ENCODE measurements at regions not wholly inside any gene's neighbourhood (a gene's known extent, or its start where the extent isn't known, plus 50 kb on each side); places are given as distances from the start of the nearest gene placed in this dataset.

- DNase-seq: no peak
These were observed 329.3 kb upstream of the NOCT start for GRCh38 chr4:138686106-138686835.

DNA sequence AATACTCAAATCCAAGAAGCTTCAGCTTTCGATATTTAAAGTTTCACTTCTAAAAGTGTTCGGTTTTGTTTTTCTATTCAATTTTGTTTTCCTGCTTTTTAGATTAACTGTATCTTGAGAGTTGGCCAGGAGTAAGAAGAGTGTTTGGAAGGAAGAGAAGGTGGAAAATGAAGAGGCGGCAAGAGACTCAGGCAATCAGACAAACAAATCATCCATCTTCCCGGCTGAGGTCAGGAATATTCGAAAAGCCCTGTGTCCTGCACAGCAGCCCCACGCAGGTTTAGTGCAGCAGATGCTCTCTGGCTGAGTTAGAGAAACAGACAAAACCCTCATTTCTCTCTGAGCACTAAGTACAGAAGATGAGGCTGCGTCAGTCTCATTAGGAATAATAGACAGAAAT lies 330.3 kb upstream of the NOCT start:
- no peak for DNase-seq

DNA sequence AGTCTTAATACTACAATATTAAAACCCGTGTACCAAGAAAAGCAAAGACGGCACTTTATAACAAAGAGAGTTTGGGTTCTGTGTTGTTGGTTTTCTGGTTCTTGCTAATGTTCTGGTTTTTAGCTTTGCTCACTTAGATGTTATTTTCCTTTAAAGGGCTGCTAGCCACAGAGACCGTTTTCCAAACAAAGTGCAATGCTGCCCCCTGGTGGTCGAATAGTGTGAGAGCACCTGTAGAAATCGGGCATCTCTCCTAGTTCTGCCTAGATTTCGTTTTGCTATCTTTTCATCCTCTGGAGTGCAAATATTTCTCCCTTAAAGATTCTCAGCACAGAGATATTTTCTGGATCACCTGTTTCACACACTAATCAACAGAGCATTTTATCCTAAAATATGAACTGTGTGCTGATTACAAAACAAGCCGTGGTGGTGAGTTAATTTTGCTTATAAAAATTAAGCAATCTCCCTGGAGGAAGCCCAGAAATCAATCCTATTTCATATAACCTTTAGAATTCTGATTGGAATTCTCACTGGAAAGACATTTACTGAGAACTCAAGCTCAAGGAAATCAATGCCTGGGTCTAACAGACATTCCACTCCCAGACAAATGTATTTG lies 334.5 kb upstream of the NOCT start:
- peak; percentile 61 for DNase-seq

DNA sequence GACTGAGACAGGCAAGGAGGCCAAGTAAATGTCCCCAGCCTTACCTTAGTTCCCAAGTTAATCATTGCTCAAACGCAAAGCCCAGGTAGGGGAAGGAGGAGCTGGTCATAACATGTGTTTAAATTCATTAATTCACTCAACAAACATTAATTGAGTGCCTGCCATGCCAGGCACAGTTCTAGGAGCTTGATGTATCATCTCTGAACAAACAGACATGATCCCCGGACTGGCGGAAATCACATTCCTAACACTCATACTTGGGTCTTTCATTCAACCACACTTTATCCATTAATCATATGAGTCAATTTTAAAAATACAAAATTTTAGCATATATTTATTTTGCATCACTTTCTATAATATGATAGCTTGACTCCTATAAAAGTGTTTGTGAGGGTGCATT lies 335.3 kb upstream of the NOCT start:
- DNase-seq: no peak

DNA sequence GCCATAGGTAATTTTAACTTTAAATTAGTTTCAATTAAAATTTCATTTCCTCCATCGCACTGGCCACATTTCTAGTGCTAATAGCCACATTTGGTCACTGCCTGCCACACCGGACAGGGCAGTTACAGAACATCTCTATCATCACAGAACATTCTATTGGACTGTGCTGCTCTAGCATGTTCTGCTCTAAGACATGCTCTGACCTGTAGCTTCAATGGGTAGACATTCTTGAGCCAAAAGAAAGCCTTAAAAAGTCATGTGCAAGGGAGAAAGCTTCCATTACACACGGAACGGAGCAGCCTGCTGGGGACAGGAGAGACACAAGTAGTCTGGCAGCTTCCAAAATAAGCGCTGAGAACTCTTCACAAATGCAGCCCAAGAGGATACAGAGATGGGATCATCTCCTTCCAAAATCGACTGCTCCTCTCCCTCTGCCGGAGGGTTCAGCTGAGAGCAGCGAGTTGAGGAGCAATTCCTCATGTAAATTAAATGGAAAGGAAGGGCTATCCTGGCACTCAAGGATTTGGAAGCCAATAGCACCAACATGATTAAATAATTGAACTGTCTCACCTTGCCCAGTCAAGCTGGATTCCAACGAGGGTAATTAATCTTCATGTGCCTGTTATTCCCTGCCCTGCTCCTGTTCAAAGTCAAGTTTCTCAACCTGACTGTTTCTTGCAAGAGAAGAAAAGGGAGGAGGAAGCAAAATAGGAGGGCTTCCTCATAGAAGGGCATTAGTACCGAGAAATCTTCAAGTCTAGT lies 336.4 kb upstream of the NOCT start:
- DNase-seq: no peak

DNA sequence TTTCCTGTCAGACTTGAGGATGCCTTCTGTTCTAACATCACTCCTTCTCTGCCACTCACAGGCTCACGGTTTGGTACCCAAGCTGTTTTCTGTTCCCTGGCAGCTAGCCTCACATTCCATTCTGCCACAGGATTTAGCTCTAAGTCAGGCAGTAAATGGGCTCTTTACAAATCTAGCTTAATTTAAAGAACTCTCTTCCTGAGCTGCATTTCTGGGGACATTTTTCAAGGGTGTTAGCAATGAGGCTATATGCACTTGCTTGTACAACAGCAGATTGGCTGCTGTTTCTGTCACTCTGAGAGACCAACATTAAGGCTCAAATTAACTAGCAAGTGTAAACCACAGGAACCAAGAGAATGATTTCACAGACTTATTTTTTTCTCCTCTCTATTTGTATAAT lies 337.8 kb upstream of the NOCT start:
- no peak for DNase-seq

DNA sequence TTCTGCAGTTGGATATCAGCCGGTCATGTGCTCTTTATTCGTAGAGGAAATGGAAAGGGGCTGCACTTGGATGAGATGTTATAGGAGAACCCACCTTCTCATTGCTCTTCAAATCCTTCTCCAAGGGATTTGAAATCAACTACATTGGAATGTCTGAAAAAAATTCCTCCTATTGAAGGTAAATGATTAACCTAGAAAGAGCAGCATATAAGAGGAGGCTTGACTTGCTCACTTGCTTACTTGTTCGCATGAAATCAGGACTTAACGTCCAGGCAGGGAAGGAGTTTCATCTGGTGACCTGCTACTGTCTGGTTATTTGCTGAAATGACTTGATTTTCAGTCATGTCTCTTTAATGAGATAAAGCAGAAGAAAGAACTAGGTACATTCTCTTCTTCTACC lies 338.4 kb upstream of the NOCT start:
- no peak for DNase-seq

DNA sequence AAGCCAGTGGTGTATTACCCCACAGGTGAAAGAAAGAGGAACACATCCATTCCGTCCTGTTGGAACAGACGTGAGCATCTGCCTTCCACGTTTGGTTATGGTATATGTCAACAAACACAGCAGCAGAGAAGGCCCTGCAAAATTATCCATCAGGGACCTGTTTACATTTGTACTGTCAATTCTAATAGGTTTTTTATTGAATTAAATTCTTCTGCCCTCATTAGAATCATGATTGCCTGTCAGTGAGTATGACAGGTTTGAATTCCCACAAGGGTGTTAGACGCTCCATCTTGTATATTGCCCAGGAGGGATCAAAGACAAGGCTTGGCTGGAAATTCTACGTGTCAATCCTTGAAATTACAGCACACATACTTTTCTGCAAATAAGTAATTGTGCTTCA lies 339.9 kb upstream of the NOCT start:
- DNase-seq: peak; percentile 28

GRCh38 chr4:138674209-138674608 lies 341.4 kb upstream of the NOCT start:
- no peak for DNase-seq

GRCh38 chr4:138673053-138673452 lies 342.5 kb upstream of the NOCT start:
- DNase-seq: no peak

- DNase-seq: no peak
These were observed 343.1 kb upstream of the NOCT start for GRCh38 chr4:138672393-138672976.

DNA sequence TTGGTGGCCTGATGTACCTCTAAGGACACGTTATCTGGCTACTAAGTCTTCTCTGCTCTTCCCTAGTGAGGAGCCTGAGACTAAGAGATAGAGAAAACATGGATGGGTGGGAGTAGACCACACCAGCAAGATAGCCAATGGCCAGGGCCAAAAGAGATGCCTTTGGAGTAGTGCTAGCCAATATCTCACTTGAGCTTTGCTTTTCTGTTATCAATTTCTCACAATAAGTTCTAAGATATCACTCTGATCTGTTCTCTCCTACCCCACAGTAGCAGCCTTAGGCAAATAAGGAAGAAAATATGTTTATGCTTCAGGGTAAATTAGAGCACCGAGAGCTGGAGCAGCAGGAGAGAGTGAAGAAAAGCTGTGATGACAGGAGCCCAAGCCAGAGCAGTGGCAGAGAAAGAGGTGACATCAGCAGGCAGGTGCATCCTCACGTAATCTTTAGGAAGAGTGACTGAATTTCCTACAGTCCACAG lies 343.9 kb upstream of the NOCT start:
- DNase-seq: peak; percentile 36

DNA sequence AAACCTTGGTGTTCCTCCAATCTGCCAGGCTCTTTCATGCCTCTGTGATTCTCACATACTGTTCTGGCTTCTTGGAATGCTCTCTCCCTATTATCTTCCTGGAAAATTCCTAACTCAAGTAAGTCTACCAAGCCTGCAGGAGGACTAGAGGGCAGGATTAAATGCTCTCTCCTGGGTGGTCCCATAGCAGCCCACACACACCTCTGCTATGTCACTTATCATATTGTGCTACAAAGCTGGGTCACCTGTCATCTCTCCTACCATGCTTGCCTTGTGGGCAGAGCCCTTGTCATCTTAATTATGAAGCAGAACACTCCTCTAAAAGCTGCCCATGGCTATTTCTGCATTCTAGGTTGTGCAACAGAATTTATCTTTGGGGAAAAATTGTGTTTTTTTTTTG lies 344.5 kb upstream of the NOCT start:
- DNase-seq: no peak

DNA sequence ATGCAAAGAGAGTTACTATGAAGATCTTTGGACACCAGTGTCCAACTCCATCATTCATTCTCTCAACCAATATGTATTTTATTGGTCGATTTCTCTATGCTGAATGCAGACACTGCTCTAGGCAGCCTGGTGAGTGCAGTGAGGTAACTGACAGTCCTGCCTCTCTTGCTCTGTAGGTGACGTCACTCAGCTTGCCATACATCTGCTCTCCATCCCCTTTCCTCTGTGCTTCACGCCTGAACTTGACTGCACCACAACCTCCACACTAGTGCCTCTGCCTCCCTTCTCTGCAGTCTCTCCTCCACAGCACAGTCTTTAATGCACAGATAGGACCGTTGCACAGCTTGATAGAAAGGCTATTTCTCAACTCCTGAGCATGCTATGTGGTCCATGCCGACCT lies 344.9 kb upstream of the NOCT start:
- no peak for DNase-seq

GRCh38 chr4:138669479-138670315 lies 345.9 kb upstream of the NOCT start:
- no peak for DNase-seq

DNA sequence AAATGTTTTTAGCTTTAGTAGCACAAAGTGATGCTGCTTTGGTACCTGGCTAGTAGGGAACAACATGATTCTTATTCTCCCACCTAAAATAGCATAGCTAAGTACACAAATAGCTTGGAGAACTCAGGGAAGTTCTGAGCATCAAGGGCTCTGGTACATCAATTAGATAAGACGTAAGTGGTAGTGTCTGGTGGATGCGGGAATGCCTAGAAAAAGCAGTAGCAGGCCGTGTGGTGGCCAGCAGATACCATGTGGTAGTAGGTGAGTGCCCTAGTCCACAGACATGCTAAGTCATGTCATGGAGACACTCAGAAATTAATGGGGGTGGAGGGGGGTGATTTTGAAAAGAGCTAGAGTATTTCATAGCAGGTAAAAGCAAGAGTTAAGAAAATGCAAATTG lies 347.3 kb upstream of the NOCT start:
- no peak for DNase-seq

DNA sequence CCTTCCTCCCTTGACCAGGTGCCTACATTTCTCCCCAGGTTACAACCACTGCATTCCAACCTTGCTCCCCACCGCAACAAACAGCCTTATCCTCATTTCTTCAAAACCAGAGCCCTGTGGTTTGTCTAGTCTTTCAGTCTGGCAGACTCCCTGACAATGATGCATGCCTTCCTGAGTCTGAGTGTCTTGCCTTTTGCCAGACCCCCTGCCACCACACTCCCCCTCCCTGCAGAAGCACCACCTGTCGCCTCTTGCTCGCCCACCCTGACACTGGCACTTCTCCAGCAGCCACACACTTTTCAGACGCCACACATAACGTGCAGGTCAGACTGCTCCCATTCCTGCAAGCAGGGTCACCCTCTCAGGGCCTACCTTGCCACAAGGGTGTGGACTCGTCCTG lies 349.2 kb upstream of the NOCT start:
- DNase-seq: no peak

GRCh38 chr4:138665851-138666250 lies 349.7 kb upstream of the NOCT start:
- no peak for DNase-seq

DNA sequence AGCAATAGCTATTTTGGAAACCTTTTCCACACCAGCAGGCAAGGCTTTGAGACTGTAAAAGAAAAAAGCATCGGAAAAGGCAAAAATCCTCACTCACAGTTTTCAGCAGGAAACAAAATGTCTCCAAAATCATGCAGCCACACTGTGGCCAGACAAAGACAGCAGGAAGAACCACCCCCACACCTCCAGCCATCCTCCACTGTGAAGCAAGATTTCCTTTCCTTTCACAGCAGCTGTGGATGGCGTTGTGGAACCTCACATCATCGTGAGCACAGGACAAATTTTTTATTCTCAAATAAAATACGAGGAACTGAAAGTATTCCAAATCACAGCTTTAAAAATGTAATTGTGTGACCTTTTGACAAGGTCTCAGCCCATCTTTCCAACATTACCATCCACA lies 351.7 kb upstream of the NOCT start:
- DNase-seq: no peak

- peak; percentile 54 for DNase-seq
These were observed 355.7 kb upstream of the NOCT start for GRCh38 chr4:138659812-138660316.

- DNase-seq: no peak
These were observed 356.4 kb upstream of the NOCT start for GRCh38 chr4:138659037-138659811.

DNA sequence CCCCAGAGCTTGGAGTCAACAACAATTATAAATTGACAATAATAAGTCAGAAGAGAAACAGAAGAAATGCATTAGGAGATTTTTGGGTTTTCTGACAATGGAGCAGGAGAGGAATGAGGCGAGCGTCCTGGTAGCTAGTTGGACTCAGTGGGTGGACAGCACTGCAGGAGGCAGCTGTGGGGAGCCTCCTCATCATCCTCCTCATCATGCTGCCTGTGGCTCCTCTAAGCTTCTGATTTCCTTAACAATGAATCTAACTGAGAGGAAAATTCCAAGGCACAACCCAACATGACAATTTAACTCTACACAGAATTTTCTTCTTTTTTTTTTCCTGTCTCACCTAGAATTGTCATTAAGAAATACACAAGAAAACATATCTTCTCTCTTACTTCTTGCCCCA lies 357.1 kb upstream of the NOCT start:
- DNase-seq: no peak

Measured in NCI-H146 (cell line).